IMR-90 (cell line): ENCODE measurements at regions not wholly inside any gene's neighbourhood (a gene's known extent, or its start where the extent isn't known, plus 50 kb on each side); places are given as distances from the start of the nearest gene placed in this dataset.

Experiments
- ATAC-seq: fragments of 200-7000 bp; cut with Tn5 transposase; 2 replicates; pipeline ENCODE4 v1.9.1; 2020; ENCODE audit warnings: low read depth, mild to moderate bottlenecking, moderate library complexity
- BruUV-seq: library from RNA; stranded (reverse); fragments of 400-500 nt; replicated peaks from 2 replicates; lab custom pipeline; 2021; lab: Mats Ljungman, UMichigan
- CTCF ChIA-PET: fragments of 300-600 bp; formaldehyde crosslinking; extraction: SDS; loops from one replicate; lab custom pipeline; 2021; ENCODE audit warnings: antibody characterized with exemption; lab: Yijun Ruan, JAX
- POLR2A ChIA-PET: fragments of 300-600 bp; sonication (Branson Sonifier 250); formaldehyde crosslinking; loops from one replicate; lab custom pipeline; 2022; ENCODE audit warnings: antibody characterized with exemption; ENCODE audit not compliant: unreplicated experiment; lab: Charles Lee
- DNase-seq: peaks from one replicate; pipeline ENCODE4 v3.0.0; 2013
- H2AFZ ChIP-seq: replicated peaks from 2 replicates; pipeline ENCODE3; 2013; ENCODE audit warnings: low read length, mild to moderate bottlenecking; ENCODE audit not compliant: poor library complexity
- H2AK5ac ChIP-seq: 2 replicates; pipeline ENCODE4 v1.6.1; 2013; ENCODE audit warnings: low read depth, low read length, inconsistent platforms
- H2AK9ac ChIP-seq: replicated peaks from 2 replicates; pipeline ENCODE3; 2013; ENCODE audit warnings: mild to moderate bottlenecking, low read depth, low read length, moderate library complexity; ENCODE audit not compliant: poor library complexity
- H2BK120ac ChIP-seq: 2 replicates; pipeline ENCODE4 v1.6.1; 2013; ENCODE audit warnings: low read depth, low read length, inconsistent platforms
- H2BK15ac ChIP-seq: 3 replicates; pipeline ENCODE4 v1.6.1; 2013; ENCODE audit warnings: low read depth, low read length, inconsistent platforms
- H2BK20ac ChIP-seq: 2 replicates; pipeline ENCODE4 v1.6.1; 2013; ENCODE audit warnings: low read depth, mild to moderate bottlenecking, inconsistent platforms, low read length, moderate library complexity
- H2BK5ac ChIP-seq: 2 replicates; pipeline ENCODE4 v1.6.1; 2013; ENCODE audit warnings: mild to moderate bottlenecking, low read depth, low read length, inconsistent platforms; ENCODE audit not compliant: poor library complexity, severe bottlenecking
- H3K14ac ChIP-seq: replicated peaks from 2 replicates; pipeline ENCODE4 v1.6.1; 2013; ENCODE audit warnings: low read depth, low read length, inconsistent platforms
- H3K18ac ChIP-seq: 2 replicates; pipeline ENCODE4 v1.6.1; 2013; ENCODE audit warnings: low read depth, low read length, control low read depth
- H3K23ac ChIP-seq: 2 replicates; pipeline ENCODE4 v1.6.1; 2013; ENCODE audit warnings: low read depth, low read length, inconsistent platforms
- H3K27ac ChIP-seq: 2 replicates; pipeline ENCODE4 v1.5.1; 2013; ENCODE audit warnings: mild to moderate bottlenecking, control low read depth, low read length; ENCODE audit not compliant: insufficient read depth
- H3K27me3 ChIP-seq: 2 replicates; pipeline ENCODE4 v1.6.1; 2013; ENCODE audit warnings: low read length; ENCODE audit not compliant: control insufficient read depth, insufficient read depth
- H3K36me3 ChIP-seq: 2 replicates; pipeline ENCODE4 v1.6.1; 2013; ENCODE audit warnings: low read length, mixed read lengths; ENCODE audit not compliant: control insufficient read depth, insufficient read depth
- H3K4ac ChIP-seq: 2 replicates; pipeline ENCODE4 v1.6.1; 2013; ENCODE audit warnings: low read depth, low read length, inconsistent platforms
- H3K4me1 ChIP-seq: 2 replicates; pipeline ENCODE4 v1.6.1; 2013; ENCODE audit warnings: low read length, mixed read lengths; ENCODE audit not compliant: control insufficient read depth, insufficient read depth
- H3K4me2 ChIP-seq: 2 replicates; pipeline ENCODE4 v1.6.1; 2013; ENCODE audit warnings: low read depth, mild to moderate bottlenecking, control low read depth, low read length, moderate library complexity
- H3K4me3 ChIP-seq: 2 replicates; pipeline ENCODE4 v1.5.1; 2013; ENCODE audit warnings: low read depth, mild to moderate bottlenecking, control low read depth, low read length, moderate library complexity; ENCODE audit not compliant: insufficient read depth
- H3K56ac ChIP-seq: 2 replicates; pipeline ENCODE4 v1.6.1; 2013; ENCODE audit warnings: low read length, inconsistent platforms; ENCODE audit not compliant: insufficient read depth; ENCODE audit errors: extremely low read depth
- H3K79me1 ChIP-seq, 2 experiments: 2 replicates each; pipeline ENCODE4 v1.6.1; 2013; ENCODE audit warnings: low read length in 2 of 2, inconsistent platforms in 1 of 2, low read depth in 1 of 2
- H3K9ac ChIP-seq: 2 replicates; pipeline ENCODE4 v1.6.1; 2013; ENCODE audit warnings: low read depth, low read length, control low read depth
- H3K9me1 ChIP-seq: 2 replicates; pipeline ENCODE4 v1.6.1; 2013; ENCODE audit warnings: low read length, inconsistent platforms; ENCODE audit not compliant: insufficient read depth
- H3K9me3 ChIP-seq: 2 replicates; pipeline ENCODE4 v1.6.1; 2013; ENCODE audit warnings: low read length; ENCODE audit not compliant: control insufficient read depth, insufficient read depth
- H4K20me1 ChIP-seq: 2 replicates; pipeline ENCODE4 v1.6.1; 2013; ENCODE audit warnings: low read length, inconsistent platforms; ENCODE audit not compliant: insufficient read depth
- H4K5ac ChIP-seq: 2 replicates; pipeline ENCODE4 v1.6.1; 2013; ENCODE audit warnings: mild to moderate bottlenecking, low read depth, low read length, control low read depth
- H4K8ac ChIP-seq, 2 experiments: 2 replicates each; pipeline ENCODE4 v1.6.1; 2013; ENCODE audit warnings: low read depth in 2 of 2, low read length in 2 of 2, control low read depth in 1 of 2, inconsistent platforms in 1 of 2
- H4K91ac ChIP-seq: 2 replicates; pipeline ENCODE4 v1.6.1; 2013; ENCODE audit warnings: low read depth, low read length, inconsistent platforms; ENCODE audit not compliant: insufficient read depth
- BHLHE40 ChIP-seq: fragments of 150-350 bp; IDR thresholded peaks from 2 replicates; pipeline ENCODE4 v1.6.1; 2016; ENCODE audit warnings: mild to moderate bottlenecking, low read depth, low read length
- CEBPB ChIP-seq: IDR thresholded peaks from 2 replicates; pipeline ENCODE4 v1.6.1; 2012; ENCODE audit warnings: low read depth, low read length, improper control_type of control experiment
- CHD1 ChIP-seq: IDR thresholded peaks from 2 replicates; pipeline ENCODE4 v1.6.1; 2012; ENCODE audit warnings: low read depth, low read length, improper control_type of control experiment
- ELK1 ChIP-seq: fragments of 150-350 bp; IDR thresholded peaks from 2 replicates; pipeline ENCODE4 v1.6.1; 2016; ENCODE audit warnings: low read depth, mild to moderate bottlenecking, low read length, moderate library complexity, borderline replicate concordance
- FOS ChIP-seq: fragments of 150-350 bp; IDR thresholded peaks from 2 replicates; pipeline ENCODE4 v1.6.1; 2016; ENCODE audit warnings: low read depth, low read length
- MAFK ChIP-seq: IDR thresholded peaks from 2 replicates; pipeline ENCODE4 v1.6.1; 2012; ENCODE audit warnings: low read depth, low read length, improper control_type of control experiment
- MAZ ChIP-seq: IDR thresholded peaks from 2 replicates; pipeline ENCODE4 v1.6.1; 2012; ENCODE audit warnings: low read depth, mild to moderate bottlenecking, low read length, improper control_type of control experiment, moderate library complexity, borderline replicate concordance
- MXI1 ChIP-seq: IDR thresholded peaks from 2 replicates; pipeline ENCODE4 v1.6.1; 2012; ENCODE audit warnings: low read depth, mild to moderate bottlenecking, low read length, moderate library complexity, borderline replicate concordance
- NFE2L2 ChIP-seq: fragments of 150-350 bp; IDR thresholded peaks from 2 replicates; pipeline ENCODE4 v1.6.1; 2016; ENCODE audit warnings: low read depth, mild to moderate bottlenecking, low read length
- POLR2A ChIP-seq: IDR thresholded peaks from 2 replicates; pipeline ENCODE4 v1.6.1; 2012; ENCODE audit warnings: mild to moderate bottlenecking, low read depth, low read length
- RAD21 ChIP-seq: IDR thresholded peaks from 2 replicates; pipeline ENCODE4 v1.6.1; 2012; ENCODE audit warnings: low read length, improper control_type of control experiment
- RCOR1 ChIP-seq: IDR thresholded peaks from 2 replicates; pipeline ENCODE4 v1.6.1; 2012; ENCODE audit warnings: mild to moderate bottlenecking, low read length, improper control_type of control experiment; ENCODE audit not compliant: insufficient replicate concordance
- RFX5 ChIP-seq: IDR thresholded peaks from 2 replicates; pipeline ENCODE4 v1.8.0; 2012; ENCODE audit warnings: low read depth, mild to moderate bottlenecking, low read length, moderate library complexity
- SMC3 ChIP-seq: fragments of 150-350 bp; IDR thresholded peaks from 2 replicates; pipeline ENCODE4 v1.6.1; 2016; ENCODE audit warnings: low read depth, mild to moderate bottlenecking, antibody characterized with exemption, low read length, moderate library complexity
- WGBS, 2 experiments: methylation state at CpG; one replicate each; pipeline versions ENCODE4 v1.1.5 to v1.1.7; 2013; ENCODE audit warnings: missing lambda C conversion rate in 2 of 2; ENCODE audit not compliant: insufficient read length in 1 of 2; ENCODE audit errors: extremely low coverage in 2 of 2; 5-methylcytosine and 5-hydroxymethylcytosine counted together
- dilution Hi-C: fragments of 300-500 bp; cut with HindIII; formaldehyde crosslinking; loops from one replicate; pipeline ENCODE4 v1.14.3; 2018; ENCODE audit warnings: low sequenced_read_pairs; ENCODE audit not compliant: unreplicated experiment
- in situ Hi-C: fragments of 300-500 bp; cut with MboI; formaldehyde crosslinking; loops from 3 replicates; pipeline ENCODE4 v1.14.3; 2019; ENCODE audit warnings: low sequenced_read_pairs, inconsistent platforms, mixed read lengths
- intact Hi-C: fragments of 100-400 bp; cut with micrococcal nuclease; formaldehyde crosslinking; loops from 2 replicates; pipeline ENCODE4 v1.10.0; 2022
- TF ChIP-seq, protein P1 (sequence below): fragments of 150-350 bp; IDR thresholded peaks from 2 replicates; pipeline ENCODE4 v1.6.1; 2017; ENCODE audit warnings: mild to moderate bottlenecking, antibody characterized with exemption, low read length, low read depth
- TF ChIP-seq, protein P2 (sequence below): conservative IDR thresholded peaks from 2 replicates; pipeline ENCODE4 v1.5.1; 2012; ENCODE audit warnings: mild to moderate bottlenecking, low read depth, low read length, improper control_type of control experiment

DNA sequence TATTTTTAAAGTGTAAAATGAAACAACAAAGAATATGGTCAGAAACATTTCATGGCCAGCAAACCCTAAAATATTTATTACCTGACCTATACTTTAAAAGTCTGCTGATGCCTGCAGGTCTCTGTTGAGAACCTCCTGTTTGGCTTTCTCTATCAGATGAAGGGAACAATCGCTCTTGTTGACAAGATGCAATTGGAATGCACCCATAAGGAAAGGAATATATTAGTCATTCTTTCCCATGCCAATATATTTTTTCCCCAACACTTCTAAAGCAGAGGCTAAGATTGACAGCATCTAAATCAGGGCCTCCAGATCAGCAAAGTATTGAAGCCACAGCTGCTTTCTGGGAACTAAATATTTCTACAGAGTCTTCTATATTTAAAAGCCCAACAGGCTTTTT lies 897.8 kb downstream of the EPHA7 start:
- Histone ChIP-seq H3K4me1 (no peaks in the 10 kb centered on the region), H3K4me2 (no peak overlapping the region), H3K18ac (no peak overlapping the region), H3K9ac (no peak overlapping the region), H3K4ac (no peak overlapping the region), H2BK5ac (no peak overlapping the region), H2BK120ac (no peak overlapping the region), H3K27me3 (no peaks in the 10 kb centered on the region), H2AK9ac (no peak overlapping the region), H3K79me1 (no peaks in the 10 kb centered on the region), H2AFZ (no peak overlapping the region), H3K56ac (no peak overlapping the region), H3K14ac (no peak overlapping the region), H4K91ac (no peak overlapping the region), H3K36me3 (no peaks in the 10 kb centered on the region), H3K9me1 (no peaks in the 10 kb centered on the region), H4K5ac (no peak overlapping the region), H3K9me3 (no peaks in the 10 kb centered on the region), H2BK15ac (no peak overlapping the region), H2AK5ac (no peak overlapping the region), H4K8ac (no peak overlapping the region), H3K23ac (no peak overlapping the region), H2BK20ac (no peak overlapping the region), H3K4me3 (no peak overlapping the region), H3K27ac (no peak overlapping the region), H4K20me1 (no peaks in the 10 kb centered on the region)
- DNase-seq = no peak
- no TSS peak for BruUV-seq
- ChIA-PET POLR2A (no interaction called here), CTCF (no interaction called here)
- in situ Hi-C loops = no loop called here
- no peak for ATAC-seq
- dilution Hi-C loops = no loop called here
- intact Hi-C loops = no loop called here
- TF ChIP-seq, protein P1, sequence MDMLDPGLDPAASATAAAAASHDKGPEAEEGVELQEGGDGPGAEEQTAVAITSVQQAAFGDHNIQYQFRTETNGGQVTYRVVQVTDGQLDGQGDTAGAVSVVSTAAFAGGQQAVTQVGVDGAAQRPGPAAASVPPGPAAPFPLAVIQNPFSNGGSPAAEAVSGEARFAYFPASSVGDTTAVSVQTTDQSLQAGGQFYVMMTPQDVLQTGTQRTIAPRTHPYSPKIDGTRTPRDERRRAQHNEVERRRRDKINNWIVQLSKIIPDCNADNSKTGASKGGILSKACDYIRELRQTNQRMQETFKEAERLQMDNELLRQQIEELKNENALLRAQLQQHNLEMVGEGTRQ = no peak
- TF ChIP-seq BHLHE40 = no peak
- TF ChIP-seq, protein P2, sequence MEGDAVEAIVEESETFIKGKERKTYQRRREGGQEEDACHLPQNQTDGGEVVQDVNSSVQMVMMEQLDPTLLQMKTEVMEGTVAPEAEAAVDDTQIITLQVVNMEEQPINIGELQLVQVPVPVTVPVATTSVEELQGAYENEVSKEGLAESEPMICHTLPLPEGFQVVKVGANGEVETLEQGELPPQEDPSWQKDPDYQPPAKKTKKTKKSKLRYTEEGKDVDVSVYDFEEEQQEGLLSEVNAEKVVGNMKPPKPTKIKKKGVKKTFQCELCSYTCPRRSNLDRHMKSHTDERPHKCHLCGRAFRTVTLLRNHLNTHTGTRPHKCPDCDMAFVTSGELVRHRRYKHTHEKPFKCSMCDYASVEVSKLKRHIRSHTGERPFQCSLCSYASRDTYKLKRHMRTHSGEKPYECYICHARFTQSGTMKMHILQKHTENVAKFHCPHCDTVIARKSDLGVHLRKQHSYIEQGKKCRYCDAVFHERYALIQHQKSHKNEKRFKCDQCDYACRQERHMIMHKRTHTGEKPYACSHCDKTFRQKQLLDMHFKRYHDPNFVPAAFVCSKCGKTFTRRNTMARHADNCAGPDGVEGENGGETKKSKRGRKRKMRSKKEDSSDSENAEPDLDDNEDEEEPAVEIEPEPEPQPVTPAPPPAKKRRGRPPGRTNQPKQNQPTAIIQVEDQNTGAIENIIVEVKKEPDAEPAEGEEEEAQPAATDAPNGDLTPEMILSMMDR = no peak
- TF ChIP-seq FOS = no peak
- no peak for TF ChIP-seq MXI1
- no peak for TF ChIP-seq RFX5
- TF ChIP-seq RCOR1 = no peak
- TF ChIP-seq MAZ = no peak
- TF ChIP-seq CEBPB = no peak
- no peak for TF ChIP-seq POLR2A
- TF ChIP-seq CHD1 = no peak
- TF ChIP-seq NFE2L2 = no peak
- TF ChIP-seq SMC3 = no peak
- no peak for TF ChIP-seq ELK1
- TF ChIP-seq MAFK = no peak
- TF ChIP-seq RAD21 = no peak
- WGBS, 2 experiments = no CpG with 5 or more reads among the region's 1 CpG
